ENCODE measurements at regions not wholly inside any gene's neighbourhood (a gene's known extent, or its start where the extent isn't known, plus 50 kb on each side); places are given as distances from the start of the nearest gene placed in this dataset.

DNA sequence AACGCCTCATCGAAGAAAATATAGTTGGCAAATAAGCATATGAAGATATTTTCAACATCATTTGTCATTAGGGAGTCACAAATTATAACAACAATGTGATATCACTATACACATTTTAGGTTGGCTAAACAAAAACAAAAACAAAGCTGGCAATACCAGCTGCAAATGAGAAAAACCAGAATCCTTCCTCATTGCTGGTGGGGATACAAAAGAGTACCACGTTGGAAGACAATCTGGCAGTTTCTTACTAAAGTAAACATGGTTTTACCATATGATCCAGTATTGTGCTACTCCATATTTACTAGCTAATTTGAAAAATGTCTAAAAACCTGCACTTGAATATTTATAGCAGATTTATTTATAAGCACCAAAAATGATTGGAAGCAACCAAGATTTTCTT, 1204.1 kb downstream of the MRPL39 start:
- TF ChIP-seq, protein P1, sequence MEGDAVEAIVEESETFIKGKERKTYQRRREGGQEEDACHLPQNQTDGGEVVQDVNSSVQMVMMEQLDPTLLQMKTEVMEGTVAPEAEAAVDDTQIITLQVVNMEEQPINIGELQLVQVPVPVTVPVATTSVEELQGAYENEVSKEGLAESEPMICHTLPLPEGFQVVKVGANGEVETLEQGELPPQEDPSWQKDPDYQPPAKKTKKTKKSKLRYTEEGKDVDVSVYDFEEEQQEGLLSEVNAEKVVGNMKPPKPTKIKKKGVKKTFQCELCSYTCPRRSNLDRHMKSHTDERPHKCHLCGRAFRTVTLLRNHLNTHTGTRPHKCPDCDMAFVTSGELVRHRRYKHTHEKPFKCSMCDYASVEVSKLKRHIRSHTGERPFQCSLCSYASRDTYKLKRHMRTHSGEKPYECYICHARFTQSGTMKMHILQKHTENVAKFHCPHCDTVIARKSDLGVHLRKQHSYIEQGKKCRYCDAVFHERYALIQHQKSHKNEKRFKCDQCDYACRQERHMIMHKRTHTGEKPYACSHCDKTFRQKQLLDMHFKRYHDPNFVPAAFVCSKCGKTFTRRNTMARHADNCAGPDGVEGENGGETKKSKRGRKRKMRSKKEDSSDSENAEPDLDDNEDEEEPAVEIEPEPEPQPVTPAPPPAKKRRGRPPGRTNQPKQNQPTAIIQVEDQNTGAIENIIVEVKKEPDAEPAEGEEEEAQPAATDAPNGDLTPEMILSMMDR (IDR thresholded peaks at IDR 0.05; ENCODE audit: borderline replicate concordance, extremely low read depth, low read length, poor library complexity, severe bottlenecking) = no peak
- TF ChIP-seq EZH2 (IDR thresholded peaks at IDR 0.05; ENCODE audit: borderline replicate concordance, low read depth, low read length, severe bottlenecking) = no peak

All from DND-41 (cell line).